ENCODE measurements at regions not wholly inside any gene's neighbourhood (a gene's known extent, or its start where the extent isn't known, plus 50 kb on each side); places are given as distances from the start of the nearest gene placed in this dataset.
A peak's percentile ranks its signal among the peaks of the same experiment; 100 is the strongest.

GRCh38 chr2:129793431-129793902 lies 186.0 kb upstream of the RAB6C start:
- intact Hi-C loops (cut with DNase I): no loop called here
- Histone ChIP-seq H3K36me3 (no peaks in the 10 kb centered on the region), H3K4me3 (no peak overlapping the region), H3K27me3 (no peaks in the 10 kb centered on the region), H3K4me1 (no peaks in the 10 kb centered on the region), H3K27ac (no peak overlapping the region), H3K9me3 (no peaks in the 10 kb centered on the region)
- no peak for TF ChIP-seq CTCF (IDR thresholded peaks at IDR 0.05)
- ATAC-seq: no peak
- DNase-seq: peak in 2 of 4 donors; percentile 22 to 61

DNA sequence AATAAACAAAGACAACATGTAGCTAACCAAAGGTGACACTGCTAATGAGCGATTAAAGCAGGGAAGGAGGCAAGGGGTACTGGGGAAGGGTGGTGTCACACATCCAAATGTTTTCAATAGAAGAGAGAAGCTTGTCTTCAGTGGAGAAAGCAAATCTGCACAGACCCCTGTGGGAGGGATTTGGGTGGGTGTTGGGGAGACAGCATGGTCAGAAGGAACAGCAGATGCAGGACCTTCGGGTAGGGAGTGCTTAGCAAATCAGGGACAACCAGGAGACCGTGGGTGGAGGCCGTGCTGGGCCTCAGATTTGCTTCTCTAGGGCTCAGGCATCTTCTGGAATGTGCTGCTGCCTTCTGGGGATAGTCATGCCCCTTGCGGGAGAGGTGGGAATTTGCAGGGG lies 185.3 kb upstream of the RAB6C start:
- DNase-seq (no peak), ATAC-seq (no peak)
- Histone ChIP-seq H3K27ac (no peak overlapping the region), H3K27me3 (no peaks in the 10 kb centered on the region), H3K4me1 (no peaks in the 10 kb centered on the region), H3K4me3 (no peak overlapping the region), H3K36me3 (no peaks in the 10 kb centered on the region), H3K9me3 (no peaks in the 10 kb centered on the region)
- no peak for TF ChIP-seq CTCF (IDR thresholded peaks at IDR 0.05)
- intact Hi-C loops (cut with DNase I): no loop called here

- TF ChIP-seq CTCF (IDR thresholded peaks at IDR 0.05): no peak
- ATAC-seq: no peak
- intact Hi-C loops (cut with DNase I): no loop called here
- no peaks in the 10 kb centered on the region for H3K36me3 ChIP-seq
- no peak overlapping the region for H3K4me3 ChIP-seq
- no peaks in the 10 kb centered on the region for H3K9me3 ChIP-seq
- no peaks in the 10 kb centered on the region for H3K4me1 ChIP-seq
- H3K27me3 ChIP-seq: no peaks in the 10 kb centered on the region
- no peak overlapping the region for H3K27ac ChIP-seq
- DNase-seq: peak in 1 of 4 donors; percentile 64
Observed at GRCh38 chr2:129794540-129794939, 184.9 kb upstream of the RAB6C start.

DNA sequence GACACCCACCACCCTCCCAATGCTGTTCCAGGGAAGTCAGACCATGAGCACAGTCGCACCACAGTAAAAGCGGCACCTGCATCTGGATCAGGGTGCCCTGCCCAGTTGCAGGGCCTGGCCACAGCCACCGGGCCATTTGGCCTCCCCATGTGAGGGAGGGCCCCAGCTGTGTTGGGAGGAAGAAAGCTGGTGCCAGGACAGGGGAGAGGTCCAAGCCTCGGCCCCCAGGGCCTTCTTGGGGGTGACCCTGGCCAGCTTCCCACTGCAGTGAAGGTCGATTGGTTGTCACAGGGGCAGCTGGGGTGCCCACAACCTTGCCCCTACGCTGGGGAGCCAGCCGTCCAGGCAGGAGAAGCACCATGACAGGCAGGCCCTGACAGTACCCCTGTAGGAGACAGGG lies 183.2 kb upstream of the RAB6C start:
- ATAC-seq (no peak), DNase-seq (peak in 1 of 4 donors; percentile 70)
- Histone ChIP-seq H3K4me1 (no peaks in the 10 kb centered on the region), H3K9me3 (no peaks in the 10 kb centered on the region), H3K27ac (no peak overlapping the region), H3K4me3 (no peak overlapping the region), H3K36me3 (no peaks in the 10 kb centered on the region), H3K27me3 (no peaks in the 10 kb centered on the region)
- no peak for TF ChIP-seq CTCF (IDR thresholded peaks at IDR 0.05)
- intact Hi-C loops (cut with DNase I): no loop called here

GRCh38 chr2:129796801-129797488 lies 182.5 kb upstream of the RAB6C start:
- ATAC-seq (no peak), DNase-seq (no peak)
- no peaks in the 10 kb centered on the region for H3K27me3 ChIP-seq
- intact Hi-C loops (cut with DNase I): no loop called here
- no peaks in the 10 kb centered on the region for H3K36me3 ChIP-seq
- no peak overlapping the region for H3K4me3 ChIP-seq
- no peak overlapping the region for H3K27ac ChIP-seq
- no peak for TF ChIP-seq CTCF (IDR thresholded peaks at IDR 0.05)
- no peaks in the 10 kb centered on the region for H3K4me1 ChIP-seq
- H3K9me3 ChIP-seq: no peaks in the 10 kb centered on the region
